Panc1 (cell line): ENCODE measurements at regions not wholly inside any gene's neighbourhood (a gene's known extent, or its start where the extent isn't known, plus 50 kb on each side); places are given as distances from the start of the nearest gene placed in this dataset.
"Not testable (repeated sequence)": the region's sequence is repeated elsewhere in the genome, so short reads cannot be mapped to it uniquely, and the experiment has no call there.

Experiments used
- ATAC-seq: fragments of 200-7000 bp; cut with Tn5 transposase; 2 replicates; pipeline ENCODE4 v1.9.1; 2020; ENCODE audit warnings: mild to moderate bottlenecking, moderate library complexity
- BruUV-seq: library from RNA; stranded (reverse); fragments of 400-500 nt; replicated peaks from 2 replicates; lab custom pipeline; 2021; lab: Mats Ljungman, UMichigan
- CTCF ChIA-PET: fragments of 300-600 bp; sonication (Branson Sonifier 250); formaldehyde crosslinking; loops from one replicate; lab custom pipeline; 2022; ENCODE audit warnings: antibody characterized with exemption; lab: Charles Lee
- POLR2A ChIA-PET: fragments of 300-600 bp; sonication (Branson Sonifier 250); formaldehyde crosslinking; loops from one replicate; lab custom pipeline; 2022; ENCODE audit warnings: antibody characterized with exemption; lab: Charles Lee
- DNase-seq: peaks from one replicate; pipeline ENCODE4 v3.0.0-alpha.2; 2010; ENCODE audit warnings: low read depth, low spot score
- H3K27ac ChIP-seq: 2 replicates; pipeline ENCODE4 v1.5.1; 2011; ENCODE audit warnings: mild to moderate bottlenecking, low read length, inconsistent platforms
- H3K27me3 ChIP-seq: fragments of 200-500 bp; sonication (Bioruptor generic); 2 replicates; pipeline ENCODE4 v1.6.0; 2014; ENCODE audit warnings: low read length, inconsistent platforms; ENCODE audit not compliant: control insufficient read depth, insufficient read depth
- H3K36me3 ChIP-seq: fragments of 200-500 bp; sonication (Bioruptor generic); 2 replicates; pipeline ENCODE4 v1.5.1; 2014; ENCODE audit warnings: inconsistent platforms, mild to moderate bottlenecking, low read length, moderate library complexity; ENCODE audit not compliant: control insufficient read depth, insufficient read depth
- H3K4me1 ChIP-seq: 2 replicates; pipeline ENCODE4 v1.5.1; 2011; ENCODE audit warnings: inconsistent platforms, mild to moderate bottlenecking, low read length, moderate library complexity; ENCODE audit not compliant: control insufficient read depth, insufficient read depth
- H3K4me3 ChIP-seq, 2 experiments: 2 replicates each; pipeline ENCODE4 v1.5.1; 2011 to 2012; ENCODE audit warnings: low read depth in 2 of 2, low read length in 2 of 2, mild to moderate bottlenecking in 2 of 2, inconsistent platforms in 1 of 2, moderate library complexity in 1 of 2
- H3K9me3 ChIP-seq: fragments of 200-500 bp; sonication (Bioruptor generic); 2 replicates; pipeline ENCODE4 v1.5.1; 2014; ENCODE audit warnings: low read depth, mild to moderate bottlenecking, inconsistent platforms, low read length, moderate library complexity; ENCODE audit not compliant: control insufficient read depth, insufficient read depth
- POLR2AphosphoS5 ChIP-seq: IDR thresholded peaks from 2 replicates; pipeline ENCODE4 v1.6.1; 2012; ENCODE audit warnings: mild to moderate bottlenecking, low read depth, low read length, moderate library complexity
- SIN3A ChIP-seq: IDR thresholded peaks from 2 replicates; pipeline ENCODE4 v1.6.1; 2012; ENCODE audit warnings: low read depth, mild to moderate bottlenecking, low read length, moderate library complexity, borderline replicate concordance; ENCODE audit not compliant: insufficient read depth
- TCF7L2 ChIP-seq: IDR thresholded peaks from 2 replicates; pipeline ENCODE4 v1.6.1; 2011; ENCODE audit warnings: mild to moderate bottlenecking, low read depth, low read length, inconsistent platforms
- in situ Hi-C: cut with HindIII; loops from 2 replicates; pipeline ENCODE4 v1.10.0; 2016; ENCODE audit warnings: low sequenced_read_pairs, low pct_unique_long_range_greater_than_20kb
- intact Hi-C: fragments of 100-400 bp; cut with micrococcal nuclease; formaldehyde crosslinking; loops from one replicate; pipeline ENCODE4 v1.10.0; 2022; ENCODE audit not compliant: unreplicated experiment
- TF ChIP-seq, protein P1 (sequence below): fragments of 450-650 bp; IDR thresholded peaks from 2 replicates; pipeline ENCODE4 v1.5.1; 2017; ENCODE audit warnings: mild to moderate bottlenecking
- TF ChIP-seq, protein P2 (sequence below), 2 experiments: IDR thresholded peaks; 2 replicates each; pipeline ENCODE4 v1.6.1; 2011 to 2012; ENCODE audit warnings: low read depth in 2 of 2, control low read depth in 1 of 2, low read length in 1 of 2, mild to moderate bottlenecking in 1 of 2, moderate library complexity in 1 of 2; ENCODE audit not compliant: insufficient read depth in 1 of 2

DNA sequence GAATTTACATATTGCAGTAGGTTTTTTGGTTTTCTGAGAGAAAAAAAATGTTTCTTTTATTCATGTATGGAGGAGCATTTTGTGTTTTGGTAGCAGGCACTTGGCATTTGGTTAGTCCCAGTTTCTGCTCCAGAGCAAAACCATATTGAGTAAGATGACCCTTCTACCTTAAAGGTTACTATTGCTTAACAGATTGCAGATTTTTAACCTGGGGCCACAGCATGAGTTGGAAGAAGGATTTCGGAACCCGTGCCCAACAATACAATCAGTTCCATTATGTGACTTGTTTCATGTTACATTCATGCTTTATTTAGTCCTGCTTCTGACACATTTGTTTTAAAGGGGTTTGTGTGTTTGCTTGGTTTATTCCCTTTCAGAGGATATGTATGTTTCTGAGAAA lies 496.3 kb downstream of the TFAP2B start:
- Histone ChIP-seq H3K27me3 (no peaks in the 10 kb centered on the region), H3K4me3 (no peak overlapping the region), H3K4me1 (no peaks in the 10 kb centered on the region), H3K27ac (no peak overlapping the region), H3K36me3 (no peaks in the 10 kb centered on the region), H3K9me3 (no peaks in the 10 kb centered on the region)
- no TSS peak for BruUV-seq
- no peak for DNase-seq
- ChIA-PET POLR2A (no interaction called here), CTCF (no interaction called here)
- no peak for ATAC-seq
- TF ChIP-seq POLR2AphosphoS5 = no peak
- TF ChIP-seq, protein P1, sequence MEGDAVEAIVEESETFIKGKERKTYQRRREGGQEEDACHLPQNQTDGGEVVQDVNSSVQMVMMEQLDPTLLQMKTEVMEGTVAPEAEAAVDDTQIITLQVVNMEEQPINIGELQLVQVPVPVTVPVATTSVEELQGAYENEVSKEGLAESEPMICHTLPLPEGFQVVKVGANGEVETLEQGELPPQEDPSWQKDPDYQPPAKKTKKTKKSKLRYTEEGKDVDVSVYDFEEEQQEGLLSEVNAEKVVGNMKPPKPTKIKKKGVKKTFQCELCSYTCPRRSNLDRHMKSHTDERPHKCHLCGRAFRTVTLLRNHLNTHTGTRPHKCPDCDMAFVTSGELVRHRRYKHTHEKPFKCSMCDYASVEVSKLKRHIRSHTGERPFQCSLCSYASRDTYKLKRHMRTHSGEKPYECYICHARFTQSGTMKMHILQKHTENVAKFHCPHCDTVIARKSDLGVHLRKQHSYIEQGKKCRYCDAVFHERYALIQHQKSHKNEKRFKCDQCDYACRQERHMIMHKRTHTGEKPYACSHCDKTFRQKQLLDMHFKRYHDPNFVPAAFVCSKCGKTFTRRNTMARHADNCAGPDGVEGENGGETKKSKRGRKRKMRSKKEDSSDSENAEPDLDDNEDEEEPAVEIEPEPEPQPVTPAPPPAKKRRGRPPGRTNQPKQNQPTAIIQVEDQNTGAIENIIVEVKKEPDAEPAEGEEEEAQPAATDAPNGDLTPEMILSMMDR = no peak
- TF ChIP-seq TCF7L2 = no peak
- TF ChIP-seq, protein P2, sequence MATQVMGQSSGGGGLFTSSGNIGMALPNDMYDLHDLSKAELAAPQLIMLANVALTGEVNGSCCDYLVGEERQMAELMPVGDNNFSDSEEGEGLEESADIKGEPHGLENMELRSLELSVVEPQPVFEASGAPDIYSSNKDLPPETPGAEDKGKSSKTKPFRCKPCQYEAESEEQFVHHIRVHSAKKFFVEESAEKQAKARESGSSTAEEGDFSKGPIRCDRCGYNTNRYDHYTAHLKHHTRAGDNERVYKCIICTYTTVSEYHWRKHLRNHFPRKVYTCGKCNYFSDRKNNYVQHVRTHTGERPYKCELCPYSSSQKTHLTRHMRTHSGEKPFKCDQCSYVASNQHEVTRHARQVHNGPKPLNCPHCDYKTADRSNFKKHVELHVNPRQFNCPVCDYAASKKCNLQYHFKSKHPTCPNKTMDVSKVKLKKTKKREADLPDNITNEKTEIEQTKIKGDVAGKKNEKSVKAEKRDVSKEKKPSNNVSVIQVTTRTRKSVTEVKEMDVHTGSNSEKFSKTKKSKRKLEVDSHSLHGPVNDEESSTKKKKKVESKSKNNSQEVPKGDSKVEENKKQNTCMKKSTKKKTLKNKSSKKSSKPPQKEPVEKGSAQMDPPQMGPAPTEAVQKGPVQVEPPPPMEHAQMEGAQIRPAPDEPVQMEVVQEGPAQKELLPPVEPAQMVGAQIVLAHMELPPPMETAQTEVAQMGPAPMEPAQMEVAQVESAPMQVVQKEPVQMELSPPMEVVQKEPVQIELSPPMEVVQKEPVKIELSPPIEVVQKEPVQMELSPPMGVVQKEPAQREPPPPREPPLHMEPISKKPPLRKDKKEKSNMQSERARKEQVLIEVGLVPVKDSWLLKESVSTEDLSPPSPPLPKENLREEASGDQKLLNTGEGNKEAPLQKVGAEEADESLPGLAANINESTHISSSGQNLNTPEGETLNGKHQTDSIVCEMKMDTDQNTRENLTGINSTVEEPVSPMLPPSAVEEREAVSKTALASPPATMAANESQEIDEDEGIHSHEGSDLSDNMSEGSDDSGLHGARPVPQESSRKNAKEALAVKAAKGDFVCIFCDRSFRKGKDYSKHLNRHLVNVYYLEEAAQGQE (IDR thresholded peaks at IDR 0.05; ENCODE audit: insufficient read depth in 1 of 2, low read depth in 2 of 2, low read length in 1 of 2) = no peak
- TF ChIP-seq SIN3A = no peak
- intact Hi-C loops (no loop called here), in situ Hi-C loops (no loop called here)

DNA sequence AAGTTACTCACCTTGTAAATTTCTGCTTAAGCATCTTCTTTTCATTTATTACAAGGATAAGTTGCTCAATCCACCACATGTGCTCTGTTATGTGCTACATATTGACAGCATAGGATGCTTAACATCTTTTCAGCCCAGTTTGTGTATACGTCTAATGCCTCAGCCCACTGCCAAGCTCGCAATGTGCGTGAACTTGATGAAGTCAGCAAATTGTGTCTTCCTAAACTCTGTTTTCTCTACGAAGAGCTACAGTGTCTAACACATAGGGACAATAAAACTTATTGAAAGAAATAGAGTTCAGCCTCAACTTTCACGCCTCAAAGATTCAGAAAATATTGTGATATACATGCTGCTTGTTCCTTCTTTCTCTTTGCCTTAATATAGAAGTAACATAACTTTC lies 500.0 kb downstream of the TFAP2B start:
- Histone ChIP-seq H3K9me3 (no peaks in the 10 kb centered on the region), H3K27me3 (no peaks in the 10 kb centered on the region), H3K4me1 (no peaks in the 10 kb centered on the region), H3K4me3 (no peak overlapping the region), H3K36me3 (no peaks in the 10 kb centered on the region), H3K27ac (no peak overlapping the region)
- intact Hi-C loops = no loop called here
- no TSS peak for BruUV-seq
- no peak for TF ChIP-seq TCF7L2
- TF ChIP-seq, protein P2 (IDR thresholded peaks at IDR 0.05; ENCODE audit: insufficient read depth in 1 of 2, low read depth in 2 of 2, low read length in 1 of 2) = no peak
- TF ChIP-seq, protein P1 = no peak
- CTCF ChIA-PET = no interaction called here
- DNase-seq = no peak
- POLR2A ChIA-PET = no interaction called here
- no peak for ATAC-seq
- in situ Hi-C loops = no loop called here

DNA sequence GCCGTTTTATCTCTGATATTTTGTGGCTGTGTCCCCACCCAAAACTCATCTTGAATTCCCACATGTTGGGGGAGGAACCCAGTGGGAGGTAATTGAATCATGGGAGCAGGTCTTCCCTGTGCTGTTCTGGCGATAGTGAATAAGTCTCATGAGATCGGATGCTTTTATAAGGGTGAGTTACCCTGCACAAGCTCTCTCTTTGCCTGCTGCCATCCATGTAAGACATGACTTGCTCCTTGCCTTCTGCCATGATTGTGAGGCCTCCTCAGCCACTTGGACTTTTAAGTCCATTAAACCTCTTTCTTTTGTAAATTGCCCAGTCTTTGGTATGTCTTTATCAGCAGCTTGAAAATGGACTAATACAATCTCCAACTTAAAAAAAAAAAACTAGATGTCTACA lies 502.8 kb downstream of the TFAP2B start:
- POLR2A ChIA-PET, H3K4me1 ChIP-seq, H3K27me3 ChIP-seq, ATAC-seq, H3K36me3 ChIP-seq, BruUV-seq, H3K4me3 ChIP-seq, H3K27ac ChIP-seq, H3K9me3 ChIP-seq, intact Hi-C loops, in situ Hi-C loops, CTCF ChIA-PET, DNase-seq: not testable (repeated sequence)
